Neuron (in vitro differentiated cells): ENCODE measurements at regions not wholly inside any gene's neighbourhood (a gene's known extent, or its start where the extent isn't known, plus 50 kb on each side); places are given as distances from the start of the nearest gene placed in this dataset.

Experiments used
- H2AFZ ChIP-seq: one replicate; pipeline ENCODE4 v1.6.1; 2013; ENCODE audit warnings: low read depth, mild to moderate bottlenecking, inconsistent platforms, low read length, moderate library complexity
- H3K27me3 ChIP-seq: one replicate; pipeline ENCODE4 v1.6.1; 2013; ENCODE audit warnings: low read length; ENCODE audit not compliant: insufficient read depth
- H3K36me3 ChIP-seq: one replicate; pipeline ENCODE4 v1.6.1; 2013; ENCODE audit warnings: low read length; ENCODE audit not compliant: insufficient read depth
- H3K4me1 ChIP-seq: one replicate; pipeline ENCODE4 v1.6.1; 2013; ENCODE audit warnings: low read length; ENCODE audit not compliant: insufficient read depth
- H3K4me3 ChIP-seq: 2 replicates; pipeline ENCODE4 v1.5.1; 2013; ENCODE audit warnings: mild to moderate bottlenecking, low read length, moderate library complexity
- H3K9me3 ChIP-seq: one replicate; pipeline ENCODE4 v1.6.1; 2013; ENCODE audit warnings: low read length

- H3K27me3 ChIP-seq = no peaks in the 10 kb centered on the region
- H3K4me3 ChIP-seq = no peak overlapping the region
- no peaks in the 10 kb centered on the region for H3K9me3 ChIP-seq
- H3K36me3 ChIP-seq = no peaks in the 10 kb centered on the region
- H2AFZ ChIP-seq = no peak overlapping the region
- H3K4me1 ChIP-seq = no peaks in the 10 kb centered on the region
Observed at GRCh38 chr20:12063106-12063684, 145.5 kb downstream of the BTBD3 start.

GRCh38 chr20:12064540-12064939, 146.8 kb downstream of the BTBD3 start:
- Histone ChIP-seq H3K9me3 (no peaks in the 10 kb centered on the region), H3K27me3 (no peaks in the 10 kb centered on the region), H3K4me1 (no peaks in the 10 kb centered on the region), H3K36me3 (no peaks in the 10 kb centered on the region), H2AFZ (no peak overlapping the region), H3K4me3 (no peak overlapping the region)

GRCh38 chr20:12067686-12068085, 150.0 kb downstream of the BTBD3 start:
- H3K9me3 ChIP-seq = no peaks in the 10 kb centered on the region
- no peaks in the 10 kb centered on the region for H3K4me1 ChIP-seq
- H3K27me3 ChIP-seq = no peaks in the 10 kb centered on the region
- H2AFZ ChIP-seq = no peak overlapping the region
- H3K4me3 ChIP-seq = no peak overlapping the region
- H3K36me3 ChIP-seq = no peaks in the 10 kb centered on the region

- H3K27me3 ChIP-seq = no peaks in the 10 kb centered on the region
- H3K9me3 ChIP-seq = no peaks in the 10 kb centered on the region
- no peaks in the 10 kb centered on the region for H3K36me3 ChIP-seq
- no peaks in the 10 kb centered on the region for H3K4me1 ChIP-seq
- H2AFZ ChIP-seq = no peak overlapping the region
- H3K4me3 ChIP-seq = no peak overlapping the region
Observed at GRCh38 chr20:12068121-12068520, 150.4 kb downstream of the BTBD3 start.

GRCh38 chr20:12069181-12069580, 151.5 kb downstream of the BTBD3 start:
- Histone ChIP-seq H3K36me3 (no peaks in the 10 kb centered on the region), H3K4me3 (no peak overlapping the region), H3K4me1 (no peaks in the 10 kb centered on the region), H3K9me3 (no peaks in the 10 kb centered on the region), H2AFZ (no peak overlapping the region), H3K27me3 (no peaks in the 10 kb centered on the region)

GRCh38 chr20:12072221-12072953, 154.7 kb downstream of the BTBD3 start:
- Histone ChIP-seq H3K4me1 (no peaks in the 10 kb centered on the region), H3K9me3 (no peaks in the 10 kb centered on the region), H2AFZ (no peak overlapping the region), H3K4me3 (no peak overlapping the region), H3K27me3 (no peaks in the 10 kb centered on the region), H3K36me3 (no peaks in the 10 kb centered on the region)

GRCh38 chr20:12072954-12073264, 155.2 kb downstream of the BTBD3 start:
- H3K4me1 ChIP-seq = no peaks in the 10 kb centered on the region
- no peaks in the 10 kb centered on the region for H3K27me3 ChIP-seq
- H3K36me3 ChIP-seq = no peaks in the 10 kb centered on the region
- H2AFZ ChIP-seq = no peak overlapping the region
- H3K9me3 ChIP-seq = no peaks in the 10 kb centered on the region
- no peak overlapping the region for H3K4me3 ChIP-seq

- no peaks in the 10 kb centered on the region for H3K36me3 ChIP-seq
- H3K4me3 ChIP-seq = no peak overlapping the region
- no peaks in the 10 kb centered on the region for H3K4me1 ChIP-seq
- H2AFZ ChIP-seq = no peak overlapping the region
- H3K9me3 ChIP-seq = no peaks in the 10 kb centered on the region
- no peaks in the 10 kb centered on the region for H3K27me3 ChIP-seq
Observed at GRCh38 chr20:12074111-12074655, 156.5 kb downstream of the BTBD3 start.

- no peaks in the 10 kb centered on the region for H3K36me3 ChIP-seq
- no peaks in the 10 kb centered on the region for H3K27me3 ChIP-seq
- H2AFZ ChIP-seq = no peak overlapping the region
- H3K4me1 ChIP-seq = no peaks in the 10 kb centered on the region
- no peak overlapping the region for H3K4me3 ChIP-seq
- H3K9me3 ChIP-seq = no peaks in the 10 kb centered on the region
Observed at GRCh38 chr20:12076200-12076599, 158.5 kb downstream of the BTBD3 start.

GRCh38 chr20:12077875-12078274, 160.2 kb downstream of the BTBD3 start:
- no peaks in the 10 kb centered on the region for H3K27me3 ChIP-seq
- no peaks in the 10 kb centered on the region for H3K9me3 ChIP-seq
- H3K4me3 ChIP-seq = no peak overlapping the region
- no peaks in the 10 kb centered on the region for H3K36me3 ChIP-seq
- H3K4me1 ChIP-seq = no peaks in the 10 kb centered on the region
- H2AFZ ChIP-seq = no peak overlapping the region

- no peaks in the 10 kb centered on the region for H3K27me3 ChIP-seq
- H3K9me3 ChIP-seq = no peaks in the 10 kb centered on the region
- no peak overlapping the region for H3K4me3 ChIP-seq
- H2AFZ ChIP-seq = no peak overlapping the region
- no peaks in the 10 kb centered on the region for H3K36me3 ChIP-seq
- H3K4me1 ChIP-seq = no peaks in the 10 kb centered on the region
Observed at GRCh38 chr20:12079490-12079889, 161.8 kb downstream of the BTBD3 start.

GRCh38 chr20:12083269-12083668, 165.6 kb downstream of the BTBD3 start:
- Histone ChIP-seq H3K4me1 (no peaks in the 10 kb centered on the region), H3K4me3 (no peak overlapping the region), H3K9me3 (no peaks in the 10 kb centered on the region)

GRCh38 chr20:12084482-12084881, 166.8 kb downstream of the BTBD3 start:
- H3K4me3 ChIP-seq = no peak overlapping the region
- H3K36me3 ChIP-seq = no peaks in the 10 kb centered on the region
- H3K9me3 ChIP-seq = no peaks in the 10 kb centered on the region
- no peaks in the 10 kb centered on the region for H3K27me3 ChIP-seq
- H2AFZ ChIP-seq = no peak overlapping the region
- no peaks in the 10 kb centered on the region for H3K4me1 ChIP-seq

More at GRCh38 chr20:12083269-12083668, 165.6 kb downstream of the BTBD3 start:
- H2AFZ ChIP-seq = no peak overlapping the region
- H3K36me3 ChIP-seq = no peaks in the 10 kb centered on the region
- H3K27me3 ChIP-seq = no peaks in the 10 kb centered on the region

- no peaks in the 10 kb centered on the region for H3K4me1 ChIP-seq
- no peaks in the 10 kb centered on the region for H3K9me3 ChIP-seq
- no peaks in the 10 kb centered on the region for H3K36me3 ChIP-seq
- no peaks in the 10 kb centered on the region for H3K27me3 ChIP-seq
- H3K4me3 ChIP-seq = no peak overlapping the region
- H2AFZ ChIP-seq = no peak overlapping the region
Observed at GRCh38 chr20:12086359-12086758, 168.7 kb downstream of the BTBD3 start.
